GM12878 (cell line): ENCODE measurements at regions not wholly inside any gene's neighbourhood (a gene's known extent, or its start where the extent isn't known, plus 50 kb on each side); places are given as distances from the start of the nearest gene placed in this dataset.

ENCODE experiments used
- ATAC-seq: fragments of 200-7000 bp; cut with Tn5 transposase; 3 replicates; pipeline ENCODE4 v1.9.1; 2020; ENCODE audit warnings: mild to moderate bottlenecking, moderate library complexity
- BruUV-seq: library from RNA; stranded (reverse); fragments of 400-500 nt; replicated peaks from 2 replicates; lab custom pipeline; 2021; lab: Mats Ljungman, UMichigan
- CTCF ChIA-PET: fragments of 300-600 bp; sonication (Branson Sonifier 250); formaldehyde crosslinking; extraction: SDS; loops from one replicate; lab custom pipeline; 2021; ENCODE audit warnings: inconsistent platforms; lab: Yijun Ruan, JAX
- POLR2A ChIA-PET: fragments of 350-600 bp; formaldehyde crosslinking; extraction: SDS; loops from one replicate; lab custom pipeline; 2021; ENCODE audit warnings: inconsistent platforms; lab: Charles Lee
- RAD21 ChIA-PET: fragments of 300-600 bp; sonication (Branson Sonifier 250); formaldehyde crosslinking; loops from one replicate; lab custom pipeline; 2023; ENCODE audit warnings: antibody characterized with exemption; ENCODE audit not compliant: unreplicated experiment; lab: Charles Lee
- SMC1A ChIA-PET: fragments of 300-600 bp; sonication (Branson Sonifier 250); formaldehyde crosslinking; loops from one replicate; lab custom pipeline; 2023; ENCODE audit not compliant: unreplicated experiment, uncharacterized antibody; lab: Charles Lee
- DNase-seq: peaks from one replicate; pipeline ENCODE4 v3.0.0-alpha.2; 2011; ENCODE audit warnings: low read depth, low spot score
- FAIRE-seq: peaks from 3 replicates; lab custom pipeline; 2011; peaks lifted over from hg19 to GRCh38; lab: Jason Lieb, UNC
- H2AFZ ChIP-seq: 2 replicates; pipeline ENCODE4 v1.6.0; 2011; ENCODE audit warnings: low read depth, low read length, control low read depth; ENCODE audit not compliant: control insufficient read depth
- H3K27ac ChIP-seq: 2 replicates; pipeline ENCODE4 v1.5.1; 2011; ENCODE audit warnings: control low read depth; ENCODE audit not compliant: control insufficient read depth, insufficient read depth
- H3K27me3 ChIP-seq, 2 experiments: replicated peaks in 1 of 2; 2 replicates each; pipeline versions ENCODE4 v1.6.0 to v1.6.1; 2011; ENCODE audit warnings: low read length in 1 of 2; ENCODE audit not compliant: control insufficient read depth in 2 of 2, insufficient read depth in 2 of 2
- H3K36me3 ChIP-seq, 2 experiments: 2 replicates each; pipeline ENCODE4 v1.5.1; 2011; ENCODE audit warnings: low read length in 1 of 2; ENCODE audit not compliant: control insufficient read depth in 2 of 2, insufficient read depth in 2 of 2
- H3K4me1 ChIP-seq: 2 replicates; pipeline ENCODE4 v1.6.1; 2011; ENCODE audit warnings: mild to moderate bottlenecking, low read length, moderate library complexity, mixed read lengths; ENCODE audit not compliant: control insufficient read depth, insufficient read depth
- H3K4me2 ChIP-seq: 2 replicates; pipeline ENCODE4 v1.6.0; 2011; ENCODE audit warnings: control low read depth; ENCODE audit not compliant: control insufficient read depth, insufficient read depth
- H3K4me3 ChIP-seq: fragments of 200-600 bp; sonication (generic); 2 replicates; pipeline ENCODE4 v1.5.1; 2016
- H3K79me2 ChIP-seq: 2 replicates; pipeline ENCODE4 v1.6.0; 2011; ENCODE audit warnings: low read length; ENCODE audit not compliant: control insufficient read depth, insufficient read depth
- H3K9ac ChIP-seq: 2 replicates; pipeline ENCODE4 v1.8.0; 2011; ENCODE audit warnings: low read length, control low read depth, mixed read lengths; ENCODE audit not compliant: control insufficient read depth, insufficient read depth
- H3K9me3 ChIP-seq: replicated peaks from 3 replicates; pipeline ENCODE4 v1.5.1; 2011; ENCODE audit warnings: mild to moderate bottlenecking, low read length; ENCODE audit not compliant: control insufficient read depth, insufficient read depth
- H4K20me1 ChIP-seq: 2 replicates; pipeline ENCODE4 v1.6.0; 2011; ENCODE audit not compliant: control insufficient read depth, insufficient read depth
- BCLAF1 ChIP-seq: fragments of 450-650 bp; IDR thresholded peaks from 2 replicates; pipeline ENCODE4 v1.6.1; 2017; ENCODE audit warnings: antibody characterized with exemption, mild to moderate bottlenecking, moderate library complexity
- CBX3 ChIP-seq: fragments of 200-600 bp; sonication (generic); IDR thresholded peaks from 2 replicates; pipeline ENCODE4 v1.6.1; 2016; ENCODE audit warnings: low read depth, borderline replicate concordance
- CHD4 ChIP-seq: fragments of 200-600 bp; sonication (generic); IDR thresholded peaks from 2 replicates; pipeline ENCODE4 v1.6.1; 2016; ENCODE audit warnings: mild to moderate bottlenecking
- CTCF ChIP-seq, 3 experiments: IDR thresholded peaks in 2 of 3; conservative IDR thresholded peaks in 1 of 3; 2 replicates each; pipeline ENCODE4 v1.5.1; 2011; ENCODE audit warnings: low read depth in 3 of 3, low read length in 3 of 3, mild to moderate bottlenecking in 3 of 3, control low read depth in 2 of 3, moderate library complexity in 2 of 3, inconsistent platforms in 1 of 3, mixed read lengths in 1 of 3; ENCODE audit not compliant: control insufficient read depth in 2 of 3, insufficient read depth in 1 of 3; ENCODE audit errors: extremely low read depth in 1 of 3
- FOXK2 ChIP-seq: fragments of 450-650 bp; IDR thresholded peaks from 2 replicates; pipeline ENCODE4 v1.6.1; 2017; ENCODE audit warnings: mild to moderate bottlenecking, moderate library complexity
- GABPA ChIP-seq: IDR thresholded peaks from 2 replicates; pipeline ENCODE4 v1.6.1; 2014; ENCODE audit warnings: antibody characterized with exemption, low read depth, mild to moderate bottlenecking, inconsistent platforms
- HDGF ChIP-seq: fragments of 450-650 bp; IDR thresholded peaks from 2 replicates; pipeline ENCODE4 v1.6.1; 2016; ENCODE audit warnings: antibody characterized with exemption
- IRF3 ChIP-seq: fragments of 450-650 bp; IDR thresholded peaks from 2 replicates; pipeline ENCODE4 v1.6.1; 2014; ENCODE audit warnings: mild to moderate bottlenecking
- MYC ChIP-seq: IDR thresholded peaks from 2 replicates; pipeline ENCODE4 v1.6.1; 2011; ENCODE audit warnings: mild to moderate bottlenecking, low read length, moderate library complexity, inconsistent platforms; ENCODE audit not compliant: insufficient read depth, insufficient replicate concordance, insufficient read length, severe bottlenecking
- NR2C1 ChIP-seq: fragments of 450-650 bp; IDR thresholded peaks from 2 replicates; pipeline ENCODE4 v1.6.1; 2017; ENCODE audit warnings: antibody characterized with exemption, mild to moderate bottlenecking, moderate library complexity
- NR2F1 ChIP-seq: fragments of 450-650 bp; conservative IDR thresholded peaks from 2 replicates; pipeline ENCODE4 v1.6.1; 2017; ENCODE audit warnings: mild to moderate bottlenecking
- SPI1 ChIP-seq: IDR thresholded peaks from 2 replicates; pipeline ENCODE4 v1.6.1; 2011; ENCODE audit warnings: low read depth, mild to moderate bottlenecking, low read length, moderate library complexity, borderline replicate concordance; ENCODE audit not compliant: insufficient read depth
- SRF ChIP-seq, 2 experiments: IDR thresholded peaks; 2 replicates each; pipeline ENCODE4 v1.6.1; 2011; ENCODE audit warnings: low read depth in 2 of 2, low read length in 2 of 2, mild to moderate bottlenecking in 1 of 2, moderate library complexity in 1 of 2
- WGBS: methylation state at CpG from one replicate; pipeline ENCODE4 v1.1.6; 2016; ENCODE audit warnings: low lambda C conversion rate; ENCODE audit not compliant: insufficient replicate concordance, insufficient coverage; ENCODE audit errors: missing lambda C conversion rate; 5-methylcytosine and 5-hydroxymethylcytosine counted together
- in situ Hi-C: fragments of 300-500 bp; cut with MboI; formaldehyde crosslinking; loops from 9 replicates; pipeline ENCODE4 v1.14.3; 2018; ENCODE audit warnings: mixed read lengths
- intact Hi-C: fragments of 100-400 bp; cut with micrococcal nuclease; formaldehyde crosslinking; loops from one replicate; pipeline ENCODE4 v1.14.2; 2022; ENCODE audit not compliant: unreplicated experiment
- TF ChIP-seq, protein P1 (sequence below): fragments of 450-650 bp; IDR thresholded peaks from 2 replicates; pipeline ENCODE4 v1.6.1; 2017; ENCODE audit warnings: mild to moderate bottlenecking, moderate library complexity

GRCh38 chr1:81703391-81703755 is 97.4 kb upstream of the ADGRL2 start:
- Histone ChIP-seq H4K20me1 (no peaks in the 10 kb centered on the region), H3K27me3 (no peaks in the 10 kb centered on the region), H3K4me3 (no peak overlapping the region), H3K9me3 (no peaks in the 10 kb centered on the region)
- 36% methylated on average over 3 of the region's 3 CpGs for WGBS
- SMC1A ChIA-PET: interaction anchor here (0.8 to 2.9 kb wide), 5 partner anchors 11 to 155 kb away, joined by 3 to 18 read pairs (median 10); no protein-coding TSS in a partner anchor
- intact Hi-C loops: loop anchor here (5.0 kb wide), 1 partner anchor 156 kb away; no protein-coding TSS in a partner anchor
- TF ChIP-seq HDGF: no peak
- no peak for TF ChIP-seq CBX3
- no peak for TF ChIP-seq CHD4
- TF ChIP-seq MYC: no peak
- TF ChIP-seq NR2F1: no peak
- no peak for TF ChIP-seq SPI1
- TF ChIP-seq, protein P1, sequence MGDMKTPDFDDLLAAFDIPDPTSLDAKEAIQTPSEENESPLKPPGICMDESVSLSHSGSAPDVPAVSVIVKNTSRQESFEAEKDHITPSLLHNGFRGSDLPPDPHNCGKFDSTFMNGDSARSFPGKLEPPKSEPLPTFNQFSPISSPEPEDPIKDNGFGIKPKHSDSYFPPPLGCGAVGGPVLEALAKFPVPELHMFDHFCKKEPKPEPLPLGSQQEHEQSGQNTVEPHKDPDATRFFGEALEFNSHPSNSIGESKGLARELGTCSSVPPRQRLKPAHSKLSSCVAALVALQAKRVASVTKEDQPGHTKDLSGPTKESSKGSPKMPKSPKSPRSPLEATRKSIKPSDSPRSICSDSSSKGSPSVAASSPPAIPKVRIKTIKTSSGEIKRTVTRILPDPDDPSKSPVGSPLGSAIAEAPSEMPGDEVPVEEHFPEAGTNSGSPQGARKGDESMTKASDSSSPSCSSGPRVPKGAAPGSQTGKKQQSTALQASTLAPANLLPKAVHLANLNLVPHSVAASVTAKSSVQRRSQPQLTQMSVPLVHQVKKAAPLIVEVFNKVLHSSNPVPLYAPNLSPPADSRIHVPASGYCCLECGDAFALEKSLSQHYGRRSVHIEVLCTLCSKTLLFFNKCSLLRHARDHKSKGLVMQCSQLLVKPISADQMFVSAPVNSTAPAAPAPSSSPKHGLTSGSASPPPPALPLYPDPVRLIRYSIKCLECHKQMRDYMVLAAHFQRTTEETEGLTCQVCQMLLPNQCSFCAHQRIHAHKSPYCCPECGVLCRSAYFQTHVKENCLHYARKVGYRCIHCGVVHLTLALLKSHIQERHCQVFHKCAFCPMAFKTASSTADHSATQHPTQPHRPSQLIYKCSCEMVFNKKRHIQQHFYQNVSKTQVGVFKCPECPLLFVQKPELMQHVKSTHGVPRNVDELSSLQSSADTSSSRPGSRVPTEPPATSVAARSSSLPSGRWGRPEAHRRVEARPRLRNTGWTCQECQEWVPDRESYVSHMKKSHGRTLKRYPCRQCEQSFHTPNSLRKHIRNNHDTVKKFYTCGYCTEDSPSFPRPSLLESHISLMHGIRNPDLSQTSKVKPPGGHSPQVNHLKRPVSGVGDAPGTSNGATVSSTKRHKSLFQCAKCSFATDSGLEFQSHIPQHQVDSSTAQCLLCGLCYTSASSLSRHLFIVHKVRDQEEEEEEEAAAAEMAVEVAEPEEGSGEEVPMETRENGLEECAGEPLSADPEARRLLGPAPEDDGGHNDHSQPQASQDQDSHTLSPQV: no peak
- TF ChIP-seq BCLAF1: no peak
- no peak for TF ChIP-seq CTCF (IDR thresholded peaks at IDR 0.05 in 2 of 3, conservative IDR thresholded peaks at IDR 0.05 in 1 of 3; ENCODE audit: control insufficient read depth in 2 of 3, extremely low read depth in 1 of 3, insufficient read depth in 1 of 3, low read depth in 3 of 3, low read length in 3 of 3)
- no peak for TF ChIP-seq FOXK2
- no peak for TF ChIP-seq NR2C1
- TF ChIP-seq SRF (IDR thresholded peaks at IDR 0.05; ENCODE audit: low read depth in 2 of 2, low read length in 2 of 2): no peak
- TF ChIP-seq IRF3: no peak
- TF ChIP-seq GABPA: no peak
- TF ChIP-seq, all 136 proteins: peak for 0
- Histone ChIP-seq H3K4me2 (no peak overlapping the region), H2AFZ (no peak overlapping the region), H3K27ac (no peak overlapping the region), H3K4me1 (no peaks in the 10 kb centered on the region), H3K9ac (no peak overlapping the region), H3K79me2 (no peaks in the 10 kb centered on the region), H3K36me3 (no peaks in the 10 kb centered on the region)
- ChIA-PET CTCF (interaction anchor here (1.3 to 2.9 kb wide), 5 partner anchors 12 to 155 kb away, joined by 3 to 10 read pairs (median 4); no protein-coding TSS in a partner anchor), RAD21 (interaction anchor here (1.2 to 1.6 kb wide), 2 partner anchors 106 to 154 kb away, joined by 3 to 4 read pairs; no protein-coding TSS in a partner anchor), POLR2A (no interaction called here)
- ATAC-seq: no peak
- no peak for DNase-seq
- BruUV-seq: no TSS peak
- no peak for FAIRE-seq
- in situ Hi-C loops: no loop called here
